Adrenal gland (tissue), 9 donors: ENCODE measurements at regions not wholly inside any gene's neighbourhood (a gene's known extent, or its start where the extent isn't known, plus 50 kb on each side); places are given as distances from the start of the nearest gene placed in this dataset.
A peak's percentile ranks its signal among the peaks of the same experiment; 100 is the strongest.

Source experiments
- DNase-seq, 7 donors: peaks; one replicate each; pipeline ENCODE4 v3.0.0-alpha.2; 2019 to 2020
- H3K27ac ChIP-seq, 5 donors: fragments of 200-600 bp; sonication (generic) in 4 of 5; 1 replicate in 3 of 5; 2 replicates in 2 of 5; pipeline versions ENCODE4 v1.5.1 to v1.8.0; 2016 to 2020; ENCODE audit warnings: mild to moderate bottlenecking in 1 of 5
- H3K27me3 ChIP-seq: fragments of 200-600 bp; 2 replicates; pipeline ENCODE4 v1.8.0; 2021
- H3K36me3 ChIP-seq, 2 donors: fragments of 200-600 bp; replicated peaks in 1 of 2; 1 replicate in 1 of 2; 2 replicates in 1 of 2; pipeline versions ENCODE4 v1.5.1 to v1.8.0; 2018 to 2022
- H3K4me1 ChIP-seq, 2 donors: fragments of 200-600 bp; replicated peaks in 1 of 2; 1 replicate in 1 of 2; 2 replicates in 1 of 2; pipeline versions ENCODE4 v1.5.1 to v1.8.0; 2018 to 2021
- H3K4me3 ChIP-seq, 4 donors: fragments of 200-600 bp; sonication (generic) in 3 of 4; one replicate each; pipeline ENCODE4 v1.5.1; 2016 to 2018
- H3K9me3 ChIP-seq, 3 donors: fragments of 200-600 bp; sonication (generic) in 1 of 3; replicated peaks in 1 of 3; 1 replicate in 2 of 3; 2 replicates in 1 of 3; pipeline versions ENCODE4 v1.5.1 to v1.8.0; 2016 to 2021
- CTCF ChIP-seq, 6 experiments: fragments of 450-650 bp in 4 of 6; fragments of 200-600 bp in 2 of 6; sonication (generic) in 1 of 6; IDR thresholded peaks; 1 replicate in 5 of 6; 2 replicates in 1 of 6; pipeline versions ENCODE4 v1.5.1 to v1.8.0; 2016 to 2021; ENCODE audit warnings: antibody characterized with exemption in 6 of 6, mild to moderate bottlenecking in 2 of 6, moderate library complexity in 1 of 6
- POLR2A ChIP-seq, 2 donors: fragments of 450-650 bp; IDR thresholded peaks; one replicate each; pipeline ENCODE4 v1.6.1; 2017; ENCODE audit warnings: antibody characterized with exemption in 2 of 2, mild to moderate bottlenecking in 2 of 2, moderate library complexity in 1 of 2
- WGBS, 4 donors: extraction: QIAGEN DNeasy Blood & Tissue Kit in 2 of 4; methylation state at CpG; one replicate each; pipeline versions ENCODE4 v1.1.5 to v1.1.7; 2013 to 2017; 5-methylcytosine and 5-hydroxymethylcytosine counted together
- intact Hi-C, 2 donors: fragments of 100-400 bp; cut with DNase I; formaldehyde crosslinking; loops; one replicate each; pipeline versions ENCODE4 v1.14.1 to v1.15.0; 2022 to 2023
- donor health status: healthy with polysubstance abuse.
- donor health status: Bipolar disorder and iron deficiency.
- donor health status: DM: yes; HTN: yes; CAD: no.
- donor health status: DM: no; HTN: no; CAD: no.
- donor health status: DM: no; HTN: no; CAD: no.

GRCh38 chr1:165137551-165138316 lies 218.8 kb downstream of the LMX1A start:
- no peak overlapping the region for H3K4me3 ChIP-seq
- H3K36me3 ChIP-seq: no peaks in the 10 kb centered on the region
- peaks cover 5% of the 10 kb centered on the region for H3K27me3 ChIP-seq
- no peaks in the 10 kb centered on the region for H3K9me3 ChIP-seq
- intact Hi-C loops: no loop called here
- TF ChIP-seq CTCF (IDR thresholded peaks at IDR 0.05) (no peak), POLR2A (IDR thresholded peaks at IDR 0.05) (no peak)
- no peak overlapping the region for H3K27ac ChIP-seq
- no peak for DNase-seq
- no peaks in the 10 kb centered on the region for H3K4me1 ChIP-seq
- WGBS, 4 donors: 48 to 78% (median 60%) methylated on average over 4 to 5 of the region's 5 CpGs

GRCh38 chr1:165134431-165134830 lies 222.1 kb downstream of the LMX1A start:
- TF ChIP-seq POLR2A (IDR thresholded peaks at IDR 0.05) (no peak), CTCF (IDR thresholded peaks at IDR 0.05) (no peak)
- intact Hi-C loops: no loop called here
- H3K36me3 ChIP-seq: no peaks in the 10 kb centered on the region
- no peaks in the 10 kb centered on the region for H3K9me3 ChIP-seq
- 42 to 50% (median 45%) methylated on average over 4 of the region's 4 CpGs for WGBS, 4 donors
- no peaks in the 10 kb centered on the region for H3K4me1 ChIP-seq
- H3K4me3 ChIP-seq: no peak overlapping the region
- peaks cover 6% of the 10 kb centered on the region for H3K27me3 ChIP-seq
- no peak for DNase-seq
- H3K27ac ChIP-seq: no peak overlapping the region

DNA sequence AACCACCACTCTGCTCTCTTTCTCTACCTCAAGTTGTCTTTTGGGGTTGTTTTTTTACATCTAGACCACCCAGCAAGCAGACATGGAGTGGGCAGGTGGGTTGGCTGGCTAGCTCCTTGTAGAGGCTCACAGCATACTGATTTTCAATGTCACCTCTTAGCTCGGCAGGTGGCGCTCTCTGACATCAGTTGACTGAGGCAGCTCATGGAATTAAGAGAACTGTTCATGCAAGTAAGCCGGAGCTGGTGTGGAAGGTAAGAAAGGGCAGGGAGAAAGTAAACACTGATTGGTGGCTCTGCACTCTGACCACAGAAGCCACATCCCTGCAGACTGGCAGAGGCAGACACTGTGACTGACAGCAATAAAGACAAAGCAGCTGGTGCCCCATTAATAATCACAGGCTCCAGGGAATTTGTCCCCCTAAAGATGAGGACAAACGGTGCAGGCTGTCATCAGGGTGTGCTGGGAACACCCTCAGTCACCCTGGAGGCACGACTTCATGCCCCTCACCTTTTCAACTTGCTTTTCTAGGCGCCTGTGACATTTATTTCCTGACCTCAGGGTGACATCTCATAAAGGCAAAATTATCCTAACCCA lies 226.8 kb downstream of the LMX1A start:
- Histone ChIP-seq H3K27me3 (peaks cover 12% of the 10 kb centered on the region), H3K27ac (no peak overlapping the region), H3K4me3 (no peak overlapping the region), H3K4me1 (no peaks in the 10 kb centered on the region), H3K36me3 (no peaks in the 10 kb centered on the region), H3K9me3 (no peaks in the 10 kb centered on the region)
- WGBS, 4 donors: 8 to 9% (median 8%) methylated on average over 6 of the region's 6 CpGs
- DNase-seq: peak; percentile 20 to 80 (median 62)
- intact Hi-C loops: no loop called here
- peak in 5 of 6 experiments; percentile 19 to 44 (median 34) for TF ChIP-seq CTCF (IDR thresholded peaks at IDR 0.05)
- TF ChIP-seq POLR2A (IDR thresholded peaks at IDR 0.05): no peak

GRCh38 chr1:165124772-165125171 lies 231.7 kb downstream of the LMX1A start:
- Histone ChIP-seq H3K27ac (no peak overlapping the region), H3K9me3 (no peaks in the 10 kb centered on the region), H3K27me3 (peaks cover 11% of the 10 kb centered on the region), H3K4me3 (no peak overlapping the region), H3K4me1 (no peaks in the 10 kb centered on the region), H3K36me3 (no peaks in the 10 kb centered on the region)
- intact Hi-C loops: no loop called here
- WGBS, 4 donors: 59 to 80% (median 64%) methylated on average over 3 to 4 of the region's 4 CpGs
- TF ChIP-seq CTCF (IDR thresholded peaks at IDR 0.05) (no peak), POLR2A (IDR thresholded peaks at IDR 0.05) (no peak)
- DNase-seq: no peak
